SHP77 treated with DMSO at 0.1 percent for 48 hours (cell line): ENCODE measurements at regions not wholly inside any gene's neighbourhood (a gene's known extent, or its start where the extent isn't known, plus 50 kb on each side); places are given as distances from the start of the nearest gene placed in this dataset.
"Not testable (repeated sequence)": the region's sequence is repeated elsewhere in the genome, so short reads cannot be mapped to it uniquely, and the experiment has no call there.

Source experiments
- DNase-seq: peaks from one replicate; lab custom pipeline; 2025; lab: John Stamatoyannopoulos, UW

- not testable (repeated sequence) for DNase-seq
Measured at GRCh38 chr10:42187501-42188195, 450.7 kb downstream of the ZNF33B start.

GRCh38 chr10:42177793-42178689, 460.3 kb downstream of the ZNF33B start:
- DNase-seq = not testable (repeated sequence)

GRCh38 chr10:42177077-42177792, 461.1 kb downstream of the ZNF33B start:
- no peak for DNase-seq

GRCh38 chr10:42150428-42151061, 487.8 kb downstream of the ZNF33B start:
- no peak for DNase-seq

GRCh38 chr10:42149722-42150427, 488.5 kb downstream of the ZNF33B start:
- no peak for DNase-seq

GRCh38 chr10:42149027-42149700, 489.2 kb downstream of the ZNF33B start:
- no peak for DNase-seq

GRCh38 chr10:42146165-42146564, 492.2 kb downstream of the ZNF33B start:
- not testable (repeated sequence) for DNase-seq

GRCh38 chr10:42138023-42138422, 500.3 kb downstream of the ZNF33B start:
- DNase-seq = not testable (repeated sequence)

GRCh38 chr10:42113158-42113450, 525.3 kb downstream of the ZNF33B start:
- DNase-seq = no peak

- DNase-seq = no peak
Measured at GRCh38 chr10:42112331-42113157, 525.8 kb downstream of the ZNF33B start.

GRCh38 chr10:42111661-42112330, 526.6 kb downstream of the ZNF33B start:
- DNase-seq = no peak

- DNase-seq = no peak
Measured at GRCh38 chr10:42111076-42111475, 527.3 kb downstream of the ZNF33B start.
